Neural crest cell (in vitro differentiated cells): ENCODE measurements at regions not wholly inside any gene's neighbourhood (a gene's known extent, or its start where the extent isn't known, plus 50 kb on each side); places are given as distances from the start of the nearest gene placed in this dataset.

Experiments used
- DNase-seq: peaks from one replicate; pipeline ENCODE4 v3.0.0; 2021; ENCODE audit warnings: low read depth, mixed read lengths, low spot score
- H3K27ac Mint-ChIP-seq: one replicate; pipeline ENCODE4 v1.8.0; 2021; ENCODE audit warnings: mild to moderate bottlenecking, mixed read lengths; ENCODE audit not compliant: unreplicated experiment
- H3K27me3 Mint-ChIP-seq: 2 replicates; pipeline ENCODE4 v1.8.0; 2021; ENCODE audit warnings: low read depth, mild to moderate bottlenecking, mixed read lengths
- H3K36me3 Mint-ChIP-seq: 2 replicates; pipeline ENCODE4 v1.8.0; 2021; ENCODE audit warnings: low read depth, mild to moderate bottlenecking, mixed read lengths
- H3K4me1 Mint-ChIP-seq: 2 replicates; pipeline ENCODE4 v1.8.0; 2021; ENCODE audit warnings: mixed read lengths
- H3K4me3 Mint-ChIP-seq: one replicate; pipeline ENCODE4 v1.8.0; 2021; ENCODE audit warnings: mild to moderate bottlenecking, mixed read lengths
- H3K9me3 Mint-ChIP-seq: 2 replicates; pipeline ENCODE4 v1.8.0; 2021; ENCODE audit warnings: mixed read lengths
- CTCF ChIP-seq: fragments of 200-600 bp; sonication (generic); conservative IDR thresholded peaks from 2 replicates; pipeline ENCODE4 v1.5.0; 2021; ENCODE audit warnings: antibody characterized with exemption, mild to moderate bottlenecking

- H3K4me3 Mint-ChIP-seq, result no peak overlapping the region
- no peaks in the 10 kb centered on the region for H3K4me1 Mint-ChIP-seq
- H3K36me3 Mint-ChIP-seq, result no peaks in the 10 kb centered on the region
- no peaks in the 10 kb centered on the region for H3K9me3 Mint-ChIP-seq
- DNase-seq, result no peak
- no peaks in the 10 kb centered on the region for H3K27me3 Mint-ChIP-seq
- no peak overlapping the region for H3K27ac Mint-ChIP-seq
- TF ChIP-seq CTCF, result no peak
Measured at GRCh38 chr12:25788707-25789442, 169.6 kb upstream of the RASSF8 start.

- DNase-seq, result no peak
- no peaks in the 10 kb centered on the region for H3K27me3 Mint-ChIP-seq
- TF ChIP-seq CTCF, result no peak
- H3K27ac Mint-ChIP-seq, result no peak overlapping the region
- no peaks in the 10 kb centered on the region for H3K36me3 Mint-ChIP-seq
- H3K4me3 Mint-ChIP-seq, result no peak overlapping the region
- H3K9me3 Mint-ChIP-seq, result no peaks in the 10 kb centered on the region
- no peaks in the 10 kb centered on the region for H3K4me1 Mint-ChIP-seq
Measured at GRCh38 chr12:25789541-25789944, 168.9 kb upstream of the RASSF8 start.

GRCh38 chr12:25792031-25792430 lies 166.5 kb upstream of the RASSF8 start:
- Mint-ChIP-seq H3K9me3 (no peaks in the 10 kb centered on the region), H3K27me3 (no peaks in the 10 kb centered on the region), H3K27ac (no peak overlapping the region), H3K36me3 (no peaks in the 10 kb centered on the region), H3K4me1 (peaks cover 5% of the 10 kb centered on the region), H3K4me3 (no peak overlapping the region)
- no peak for TF ChIP-seq CTCF
- DNase-seq, result no peak

- Mint-ChIP-seq H3K27me3 (no peaks in the 10 kb centered on the region), H3K27ac (no peak overlapping the region), H3K9me3 (no peaks in the 10 kb centered on the region), H3K36me3 (no peaks in the 10 kb centered on the region), H3K4me1 (peaks cover 5% of the 10 kb centered on the region), H3K4me3 (no peak overlapping the region)
- no peak for DNase-seq
- TF ChIP-seq CTCF, result no peak
Measured at GRCh38 chr12:25793196-25793595, 165.3 kb upstream of the RASSF8 start.

GRCh38 chr12:25794571-25794970 lies 163.9 kb upstream of the RASSF8 start:
- Mint-ChIP-seq H3K27ac (no peak overlapping the region), H3K4me3 (no peak overlapping the region), H3K4me1 (peaks cover 5% of the 10 kb centered on the region), H3K27me3 (no peaks in the 10 kb centered on the region), H3K9me3 (no peaks in the 10 kb centered on the region), H3K36me3 (no peaks in the 10 kb centered on the region)
- DNase-seq, result no peak
- no peak for TF ChIP-seq CTCF
